Activated CD8-positive, alpha-beta memory T cell treated with anti-CD3 and anti-CD28 coated beads for 4 hours (primary cell): ENCODE measurements at regions not wholly inside any gene's neighbourhood (a gene's known extent, or its start where the extent isn't known, plus 50 kb on each side); places are given as distances from the start of the nearest gene placed in this dataset.

Source experiments
- DNase-seq, 2 donors: peaks; one replicate each; pipeline ENCODE4 v3.0.0-alpha.2; 2020; ENCODE audit warnings: low read depth in 2 of 2

DNA sequence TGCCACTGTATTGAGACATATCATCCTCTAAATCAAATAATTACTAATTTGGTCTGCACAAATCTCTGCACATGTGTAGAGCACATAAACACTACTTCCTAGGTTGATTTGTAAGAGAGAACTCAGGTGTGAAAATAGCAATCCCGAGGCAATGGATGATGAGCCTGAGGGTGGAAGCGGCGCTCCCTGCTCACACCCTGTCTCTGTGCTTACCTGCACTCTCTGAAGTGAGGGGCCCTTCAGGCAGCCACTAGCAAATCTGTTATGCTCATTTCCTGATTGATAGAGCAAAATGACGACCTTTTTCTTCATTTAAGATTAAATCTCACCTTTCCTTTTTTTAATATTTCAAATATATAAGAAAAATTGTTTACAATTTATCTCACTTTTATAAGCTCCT lies 1995.7 kb upstream of the AGA start:
- DNase-seq, result no peak

DNA sequence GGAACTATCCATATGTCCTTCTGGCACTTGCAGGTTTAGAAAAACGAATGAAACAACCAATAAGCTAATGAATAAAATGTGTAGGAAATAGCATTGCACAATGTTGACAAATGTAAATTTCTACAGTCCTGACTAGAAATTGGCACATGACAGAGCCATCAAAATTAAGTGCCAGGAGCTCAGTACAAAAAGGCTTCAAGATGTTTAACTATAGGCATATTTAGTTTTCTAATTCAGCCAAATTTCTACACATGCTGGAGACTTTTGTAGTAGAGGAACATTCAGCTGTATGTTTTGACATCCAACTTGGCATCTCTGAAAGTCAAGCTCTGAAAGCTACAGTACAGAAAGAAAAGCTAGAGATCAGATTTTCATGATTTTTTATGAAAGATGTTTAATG lies 1999.4 kb upstream of the AGA start:
- DNase-seq, result no peak

DNA sequence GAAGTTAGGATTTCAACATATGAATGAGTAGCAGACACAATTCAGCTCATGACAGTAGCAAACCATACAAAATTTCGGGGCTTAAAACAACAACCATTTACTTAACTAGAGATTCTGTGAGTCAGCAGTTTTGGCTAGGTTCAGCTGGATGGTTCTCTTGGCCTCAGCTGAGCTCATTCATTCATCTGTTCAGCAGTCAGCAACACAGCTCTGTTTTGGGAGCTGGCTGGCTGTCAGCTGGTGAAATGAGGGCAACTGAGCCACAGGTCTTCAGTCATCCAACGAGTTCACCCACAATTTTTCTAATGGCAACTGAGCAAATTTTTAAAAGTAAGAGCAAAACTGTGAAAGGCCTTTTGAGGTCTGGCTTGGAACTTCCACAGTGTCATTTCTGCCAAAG lies 2005.1 kb upstream of the AGA start:
- DNase-seq, result no peak

DNA sequence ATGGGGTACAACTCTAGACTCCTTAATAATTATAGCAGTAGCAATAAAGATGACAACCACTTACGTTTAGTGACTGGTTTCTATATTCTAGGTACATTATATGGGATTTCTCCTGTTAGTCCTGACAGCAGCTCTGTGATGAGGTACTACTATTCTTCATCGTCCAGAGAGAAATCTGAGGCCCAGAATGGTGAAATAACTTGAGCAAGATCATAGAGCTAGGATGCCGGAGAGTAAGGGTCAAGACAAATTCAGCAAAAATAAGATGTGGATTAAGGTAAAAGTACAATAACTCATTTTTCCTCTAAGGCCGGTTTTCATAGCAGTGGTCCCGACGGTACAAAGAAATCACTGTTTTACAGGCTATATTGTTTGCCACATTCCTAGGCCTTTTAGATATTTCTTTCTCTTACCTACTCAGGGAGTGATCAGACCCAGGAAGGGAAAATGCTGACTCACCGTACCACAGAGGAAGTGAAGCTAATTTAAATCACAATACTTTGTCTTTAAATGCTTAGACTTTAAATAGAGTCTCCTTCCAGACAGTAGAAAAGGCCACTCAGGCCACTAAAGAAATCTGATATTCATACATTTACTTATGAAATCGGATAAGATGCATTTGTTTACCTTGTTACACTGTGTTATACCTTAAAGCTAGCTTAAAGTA lies 2023.0 kb upstream of the AGA start:
- DNase-seq, result no peak

DNA sequence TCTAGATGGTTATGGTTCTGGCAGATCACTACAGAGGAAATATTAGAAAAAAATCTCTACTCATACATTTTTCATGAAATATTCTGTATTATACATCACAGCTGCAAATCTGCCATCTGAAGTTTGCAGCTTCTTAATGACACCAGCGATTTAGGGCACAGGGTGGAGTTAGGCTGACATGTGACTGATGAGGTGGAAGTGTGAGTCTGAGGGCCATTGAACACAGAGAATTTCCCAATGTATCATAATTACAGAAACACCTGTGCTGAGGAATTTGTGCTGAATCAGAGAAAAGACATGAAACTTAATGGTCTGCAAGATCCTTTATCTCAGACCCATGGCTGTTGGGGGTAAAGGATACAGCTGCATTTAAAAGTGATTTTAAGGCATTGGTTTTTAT lies 2025.6 kb upstream of the AGA start:
- no peak for DNase-seq

DNA sequence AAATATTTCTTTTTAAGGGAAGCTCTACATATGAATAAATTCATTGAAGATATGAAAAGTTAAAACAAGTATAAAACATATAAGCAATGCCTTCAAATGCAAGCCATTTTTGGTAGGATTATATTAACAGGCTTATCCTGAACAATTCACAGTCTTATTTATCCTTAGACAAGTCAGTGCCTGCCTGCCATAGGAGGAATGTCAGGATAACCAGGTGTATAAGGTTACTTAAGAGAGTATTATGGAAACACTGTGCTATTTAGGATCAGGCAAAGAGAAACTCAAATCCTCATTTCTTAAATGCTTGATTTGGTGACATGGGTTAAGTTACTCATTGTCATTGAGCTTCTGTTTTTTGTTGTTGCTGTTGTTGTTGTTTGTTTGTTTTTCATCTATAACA lies 2029.9 kb upstream of the AGA start:
- DNase-seq, result no peak

DNA sequence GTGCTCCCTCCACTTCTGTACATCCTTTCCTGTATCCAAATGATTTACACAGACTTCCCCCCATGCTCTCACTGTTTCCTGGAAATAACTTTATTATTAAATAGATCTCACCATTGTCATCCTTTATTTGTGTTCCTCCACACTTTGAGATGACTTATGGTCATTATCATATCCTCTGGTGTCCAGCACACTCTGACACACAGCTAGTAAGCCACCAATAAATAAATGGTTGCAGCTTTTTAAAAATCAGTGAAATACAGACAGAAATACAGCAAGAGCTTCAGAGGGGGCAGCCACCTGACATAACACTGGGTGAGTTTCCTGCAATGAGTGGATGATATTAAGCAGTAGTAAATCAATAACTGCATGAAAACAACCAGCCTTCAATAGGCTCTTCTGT lies 2036.4 kb upstream of the AGA start:
- DNase-seq, result no peak

DNA sequence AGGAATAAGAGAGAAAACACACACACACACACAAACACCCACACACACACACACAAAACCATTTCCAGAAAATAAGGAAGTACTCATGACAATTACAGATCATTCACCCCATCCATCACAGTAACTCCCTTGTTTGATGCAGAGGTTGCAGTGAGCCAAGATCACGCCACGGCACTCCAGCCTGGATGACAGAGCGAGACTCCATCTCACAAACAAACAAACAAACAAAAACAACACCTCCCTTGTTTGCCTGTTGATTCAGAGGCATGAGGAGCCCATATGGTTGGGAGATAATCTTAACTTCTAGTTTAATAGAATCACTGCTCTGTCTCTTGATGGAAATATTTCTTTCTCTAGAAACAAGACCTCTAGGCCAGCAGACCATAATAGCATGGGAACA lies 2043.5 kb upstream of the AGA start:
- DNase-seq, result no peak

DNA sequence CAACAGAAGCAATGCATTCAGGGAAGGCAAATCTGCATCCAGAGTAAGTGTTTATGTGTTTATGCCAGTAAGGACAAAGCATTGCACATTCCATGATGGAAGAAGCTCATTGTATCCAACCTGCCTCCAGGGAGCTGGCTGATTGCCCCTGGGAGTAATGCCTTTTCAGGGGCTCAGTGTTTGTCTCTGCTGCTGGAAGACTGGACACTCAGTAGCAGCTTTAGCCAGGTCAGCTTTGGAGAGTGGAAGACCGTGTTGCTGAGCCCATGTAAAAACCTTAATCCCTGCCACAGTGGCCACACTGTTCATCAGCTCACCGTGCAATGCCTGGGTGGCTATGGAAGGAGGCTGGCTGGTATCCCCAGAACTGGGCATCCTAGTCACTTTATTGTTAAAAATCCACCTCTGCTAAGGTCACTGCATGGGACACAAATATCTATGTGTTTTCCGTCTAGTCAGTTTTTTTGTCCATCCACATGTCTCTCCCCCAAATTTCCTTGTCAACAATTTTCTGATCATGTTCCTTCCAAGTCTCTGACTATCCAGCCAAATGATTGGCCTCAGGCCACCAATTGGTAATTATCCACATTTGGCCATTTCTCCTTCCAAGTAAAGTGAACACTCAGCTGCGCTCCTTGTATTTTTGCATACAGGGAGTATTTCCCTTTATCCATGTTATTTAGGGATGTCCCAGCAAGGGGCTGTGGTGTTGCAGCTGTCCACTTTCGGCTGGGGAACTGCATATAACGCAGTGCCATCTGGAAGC lies 2044.5 kb upstream of the AGA start:
- DNase-seq, result no peak

DNA sequence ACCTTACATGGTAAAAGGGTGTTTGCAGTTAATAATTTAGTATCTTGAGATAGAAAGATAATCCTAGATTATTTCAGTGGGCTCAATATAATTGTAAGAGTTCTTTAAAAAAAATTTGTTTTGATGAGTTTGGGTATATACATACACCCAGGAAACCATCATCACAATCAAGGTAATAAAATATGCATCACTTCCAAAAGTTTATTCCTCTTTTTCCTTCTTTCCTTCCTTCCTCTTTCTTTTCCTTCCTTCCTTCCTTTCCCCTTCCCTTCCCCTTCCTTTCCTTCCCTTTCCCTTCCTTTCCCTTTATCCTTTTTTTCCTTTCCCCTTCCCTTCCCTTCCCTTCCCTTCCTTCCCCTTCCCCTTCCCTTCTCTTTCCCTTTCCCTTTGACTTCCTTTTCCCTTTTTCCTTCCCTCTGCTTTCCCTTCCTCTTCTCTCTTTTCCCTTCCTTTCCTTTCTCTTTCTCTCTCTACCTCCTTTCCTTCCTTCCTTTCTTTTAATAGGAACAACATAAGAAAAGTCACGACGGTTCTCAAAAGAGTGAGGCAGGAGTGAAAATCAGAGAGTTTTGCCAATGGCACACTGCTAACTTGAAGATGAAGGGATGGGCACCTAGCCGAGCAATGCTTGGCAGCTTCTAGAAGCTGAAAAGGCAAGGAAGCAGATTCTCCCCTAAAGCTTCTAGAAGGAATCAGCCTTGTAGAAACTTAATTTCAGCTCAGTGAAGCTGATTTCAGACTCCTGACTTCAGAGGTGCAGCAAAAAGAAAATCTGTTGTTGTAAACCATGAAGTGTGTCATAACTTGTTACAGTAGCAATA lies 2050.2 kb upstream of the AGA start:
- no peak for DNase-seq

DNA sequence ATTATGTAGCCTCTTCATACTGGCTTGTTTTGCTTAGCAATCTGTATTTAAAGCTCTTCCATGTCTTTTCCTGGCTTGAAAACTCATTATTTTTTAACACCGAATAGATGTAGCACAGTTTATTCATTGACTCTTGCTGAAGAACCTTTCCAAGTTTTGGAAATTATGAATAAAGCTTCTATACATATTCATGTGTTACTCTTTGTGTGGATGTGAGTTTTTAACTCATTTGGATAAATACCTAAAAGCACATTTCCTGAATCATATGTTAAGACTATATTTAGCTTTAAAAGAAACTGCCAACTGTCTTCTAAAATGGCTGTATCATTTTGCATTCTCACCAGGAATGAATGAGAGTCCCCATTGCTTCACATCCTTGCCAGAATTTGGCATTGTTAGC lies 2061.7 kb upstream of the AGA start:
- DNase-seq, result no peak

DNA sequence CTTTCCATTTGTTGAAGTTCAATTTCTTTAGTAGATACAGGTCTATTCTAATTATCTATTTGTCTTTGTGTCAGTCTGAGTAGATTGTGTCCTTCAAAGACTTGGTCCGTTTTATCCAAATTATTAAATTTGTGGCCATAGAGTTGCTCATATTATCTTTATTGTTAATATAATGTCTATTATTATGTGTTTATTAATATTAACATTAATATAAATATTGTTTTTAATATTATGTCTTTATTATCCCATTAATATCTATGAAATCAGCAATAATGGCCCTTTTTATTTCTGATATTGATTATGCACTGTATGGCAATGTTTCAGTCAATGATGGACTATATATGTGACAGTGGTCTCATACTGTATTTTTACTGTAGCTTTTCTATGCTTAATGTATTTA lies 2067.3 kb upstream of the AGA start:
- DNase-seq, result no peak

DNA sequence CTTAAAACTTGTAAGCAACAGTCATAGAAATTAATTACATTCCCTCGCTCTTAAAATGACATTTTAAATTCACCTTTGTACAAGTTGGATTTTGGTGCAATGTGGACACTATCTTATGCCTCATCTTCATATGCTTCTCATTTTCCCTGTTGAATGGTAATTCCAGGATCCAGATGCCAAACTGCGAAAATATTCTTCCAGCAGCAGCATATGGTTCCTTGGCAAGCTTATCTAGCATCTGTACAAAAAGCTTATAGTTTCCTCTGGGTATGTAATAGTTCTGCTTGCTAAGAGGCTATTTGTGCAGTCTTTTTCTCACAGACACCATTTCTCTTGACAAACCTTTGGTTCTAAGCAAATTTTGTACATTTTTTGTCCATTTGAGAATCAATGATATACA lies 2079.7 kb upstream of the AGA start:
- no peak for DNase-seq

DNA sequence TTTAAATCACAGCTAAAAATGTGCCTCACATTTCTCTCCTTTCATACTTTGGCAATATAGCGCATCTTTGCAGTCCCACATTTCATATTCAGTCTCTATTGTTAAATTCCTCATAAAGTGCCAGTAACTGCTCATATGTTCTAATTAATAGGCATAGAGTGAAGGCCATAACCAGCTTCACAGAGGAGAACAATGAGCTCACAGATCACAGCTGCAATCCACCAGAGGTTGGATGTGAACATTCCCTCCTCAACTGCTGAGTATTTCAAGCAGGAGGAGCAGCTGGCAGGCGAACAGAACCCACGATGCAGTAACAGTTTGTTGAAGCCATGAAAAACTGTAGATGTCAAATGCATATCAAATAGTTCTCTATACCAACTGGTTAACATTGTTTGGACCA lies 2088.7 kb upstream of the AGA start:
- DNase-seq, result no peak

DNA sequence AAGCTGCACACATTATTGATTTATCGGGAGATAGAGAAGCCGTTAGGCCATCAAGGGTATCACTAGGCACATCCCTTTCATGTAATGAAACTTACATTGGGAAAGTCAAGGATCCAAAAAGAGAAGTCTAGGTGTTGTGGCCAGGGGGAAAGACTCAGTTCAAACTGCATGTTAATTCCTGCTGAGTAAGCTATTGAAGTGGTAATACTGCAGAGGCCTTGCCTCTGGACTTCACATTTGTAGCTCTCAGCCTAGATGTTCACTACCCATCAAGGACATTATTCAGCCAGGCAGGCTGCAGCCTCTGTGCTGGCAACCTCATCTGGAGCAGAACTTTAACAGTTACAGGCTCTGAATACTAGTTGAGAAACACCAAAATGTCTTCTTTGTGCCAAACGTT lies 2094.5 kb upstream of the AGA start:
- DNase-seq, result no peak

DNA sequence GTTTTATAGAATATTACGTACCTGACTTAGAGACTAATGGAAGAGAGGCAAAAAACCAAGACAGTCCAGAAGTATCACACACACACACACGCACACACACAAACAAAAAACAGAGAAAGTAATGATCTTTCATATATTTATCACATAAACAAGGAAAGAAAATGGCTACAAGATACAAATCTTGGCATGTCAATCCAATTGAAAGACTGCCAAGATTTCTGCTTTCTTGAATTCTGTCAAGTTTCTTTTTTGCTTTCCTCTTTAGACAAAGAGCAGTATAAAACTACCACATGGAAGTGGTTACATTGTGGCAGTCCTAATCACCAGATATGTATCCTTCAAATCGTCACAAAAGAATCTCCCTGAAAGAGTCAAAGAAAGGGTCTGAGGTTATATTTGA lies 2097.4 kb upstream of the AGA start:
- DNase-seq, result no peak

DNA sequence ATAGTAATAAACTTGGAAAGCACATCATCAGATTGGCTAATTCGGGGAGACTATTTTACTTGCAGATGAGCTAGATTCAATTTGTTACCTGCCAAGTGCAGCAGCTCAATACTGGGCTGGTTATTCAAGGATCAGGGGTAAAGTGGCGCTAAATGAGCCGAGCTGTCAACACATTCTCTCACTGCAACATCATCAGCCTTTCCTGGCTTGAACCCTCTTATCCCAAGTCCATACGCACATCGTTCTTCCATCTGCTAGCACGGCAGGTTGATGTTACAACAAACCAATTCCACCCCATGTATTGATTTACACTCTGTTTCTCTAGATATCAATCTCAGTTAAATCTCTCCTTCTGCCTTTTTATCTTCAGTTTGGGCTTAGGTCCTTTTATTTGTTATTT lies 2101.5 kb upstream of the AGA start:
- DNase-seq, result no peak

DNA sequence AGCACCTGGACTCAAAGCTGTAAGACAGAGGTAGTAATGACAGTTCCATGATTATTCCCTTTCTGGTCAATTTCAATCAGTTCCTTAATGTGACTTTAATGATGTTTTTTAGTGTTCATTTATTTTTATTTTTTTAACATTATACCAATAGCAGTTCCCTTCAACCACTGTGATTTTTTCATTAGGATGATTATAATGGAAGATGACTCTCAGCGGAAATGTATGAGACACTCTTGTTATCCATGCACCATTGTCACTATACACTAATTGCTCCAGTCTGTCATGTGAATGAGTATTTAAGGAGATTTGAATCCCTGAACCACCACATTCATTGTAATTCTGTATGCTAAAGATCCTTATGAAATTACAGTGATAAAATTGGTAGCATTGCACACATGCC lies 2102.3 kb upstream of the AGA start:
- no peak for DNase-seq

DNA sequence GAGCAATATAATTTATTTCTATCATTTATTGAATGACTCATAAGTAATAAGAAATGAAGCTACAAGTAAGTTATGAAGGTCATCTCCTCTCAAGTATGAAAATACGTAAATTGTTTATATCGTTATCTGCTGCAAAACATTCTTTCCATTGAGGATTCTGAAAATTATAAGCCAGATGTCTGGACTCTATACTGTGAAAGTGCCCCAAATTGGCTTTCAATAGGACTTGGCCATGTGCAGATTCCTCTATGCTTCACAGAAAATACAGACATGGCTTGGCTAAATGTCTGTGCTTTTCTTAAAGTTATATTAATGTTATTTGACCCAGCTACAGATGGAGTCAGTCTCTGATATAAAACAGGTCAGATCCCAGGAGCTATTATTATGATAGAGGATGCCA lies 2109.9 kb upstream of the AGA start:
- no peak for DNase-seq

DNA sequence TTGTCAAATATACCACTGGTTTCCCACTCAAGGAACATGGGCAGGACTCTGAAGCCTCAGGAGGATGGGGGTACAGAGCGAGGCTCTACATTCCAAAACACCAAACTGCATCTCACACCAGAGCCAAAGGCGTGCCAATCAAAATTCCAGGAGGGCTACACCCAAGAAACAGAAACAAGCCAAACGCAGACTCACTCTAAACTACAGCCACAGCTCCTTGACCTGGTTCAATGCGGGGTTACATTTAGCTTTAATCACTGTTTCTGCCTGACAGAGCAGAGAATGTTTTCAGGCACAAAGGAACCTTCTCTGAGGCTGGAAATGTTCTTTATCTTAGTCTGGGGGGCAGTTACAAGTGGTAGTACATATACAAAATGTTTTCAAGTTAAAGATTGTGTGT lies 2121.5 kb upstream of the AGA start:
- no peak for DNase-seq

DNA sequence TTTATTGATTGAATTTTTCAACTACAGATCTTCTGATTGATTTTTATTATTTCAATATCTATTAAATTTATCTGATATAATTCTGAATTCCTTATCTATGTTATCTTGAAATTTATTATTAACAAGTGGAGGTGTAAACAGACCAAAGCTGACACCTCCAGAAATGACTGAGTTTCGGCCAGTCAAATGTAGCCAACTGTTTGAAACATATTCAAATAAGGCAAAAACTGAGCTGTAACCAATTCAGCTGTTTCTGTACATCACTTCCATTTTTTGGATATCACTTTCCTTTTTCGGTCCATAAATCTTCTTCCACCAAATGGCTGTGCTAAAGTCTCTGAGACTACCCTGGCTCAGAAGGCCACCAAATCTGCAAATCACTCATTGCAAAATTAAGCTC lies 2127.3 kb upstream of the AGA start:
- no peak for DNase-seq

DNA sequence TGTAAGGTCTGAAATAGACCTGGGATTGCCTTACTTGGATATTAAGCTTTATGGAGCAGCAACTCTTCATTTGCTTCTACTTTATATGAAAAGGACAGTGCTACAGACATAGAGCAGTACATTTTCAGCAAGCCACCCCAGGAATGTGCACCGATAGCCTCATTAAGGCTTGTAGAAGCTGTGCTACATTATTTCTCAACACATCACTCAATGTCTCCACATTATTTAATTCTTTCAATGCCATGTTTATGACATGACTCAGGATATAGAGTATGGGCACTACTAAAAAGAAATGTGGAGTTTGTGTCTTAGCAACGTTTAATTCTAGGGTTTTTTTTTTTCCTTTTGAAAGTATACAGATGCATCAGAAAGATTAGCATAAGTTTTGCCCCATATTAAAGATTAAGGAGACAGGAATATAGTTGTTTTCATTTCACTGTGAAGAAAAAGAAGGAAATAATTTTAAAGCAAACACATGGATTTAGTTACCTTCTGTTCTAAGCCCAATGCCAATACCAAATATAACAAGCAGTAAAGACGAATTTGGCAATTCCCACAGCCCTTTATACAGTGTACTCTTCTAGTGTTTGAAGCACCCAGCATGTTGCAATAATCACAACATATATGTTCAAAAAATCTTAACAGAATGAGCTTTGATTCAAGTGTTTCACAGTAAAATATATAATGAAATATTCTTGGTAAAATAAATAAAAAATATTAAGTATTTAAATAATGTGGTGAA lies 2140.1 kb upstream of the AGA start:
- no peak for DNase-seq
